Prostate gland (tissue), 2 donors: ENCODE measurements at regions not wholly inside any gene's neighbourhood (a gene's known extent, or its start where the extent isn't known, plus 50 kb on each side); places are given as distances from the start of the nearest gene placed in this dataset.

Experiments
- DNase-seq: peaks from one replicate; pipeline ENCODE4 v3.0.0-alpha.2; 2019; ENCODE audit warnings: low spot score
- H3K27ac ChIP-seq, 2 donors: fragments of 200-600 bp; sonication (generic); 2 replicates each; pipeline ENCODE4 v1.5.1; 2017 to 2019
- H3K27me3 ChIP-seq: fragments of 200-600 bp; sonication (generic); replicated peaks from 2 replicates; pipeline ENCODE4 v1.5.1; 2019; ENCODE audit not compliant: insufficient read depth
- H3K36me3 ChIP-seq, 2 donors: fragments of 200-600 bp; sonication (generic); 1 replicate in 1 of 2; 2 replicates in 1 of 2; pipeline versions ENCODE4 v1.5.1 to v1.8.1; 2017 to 2019
- H3K4me1 ChIP-seq: fragments of 200-600 bp; sonication (generic); replicated peaks from 2 replicates; pipeline ENCODE4 v1.5.1; 2019
- H3K4me3 ChIP-seq, 2 donors: fragments of 200-600 bp; sonication (generic); 2 replicates each; pipeline ENCODE4 v1.5.1; 2017 to 2019
- H3K9me3 ChIP-seq: fragments of 200-600 bp; sonication (generic); 2 replicates; pipeline ENCODE4 v1.5.1; 2017
- CTCF ChIP-seq, 4 experiments: fragments of 200-600 bp in 2 of 4; fragments of 450-650 bp in 2 of 4; sonication (generic) in 2 of 4; IDR thresholded peaks; 1 replicate in 3 of 4; 2 replicates in 1 of 4; pipeline ENCODE4 v1.5.1; 2016 to 2019; ENCODE audit warnings: antibody characterized with exemption in 4 of 4, mild to moderate bottlenecking in 2 of 4, moderate library complexity in 2 of 4
- POLR2A ChIP-seq: fragments of 450-650 bp; IDR thresholded peaks from one replicate; pipeline ENCODE4 v1.6.1; 2016; ENCODE audit warnings: antibody characterized with exemption, mild to moderate bottlenecking
- POLR2AphosphoS5 ChIP-seq: sonication (generic); formaldehyde crosslinking; IDR thresholded peaks from one replicate; pipeline ENCODE4 v1.6.1; 2017; ENCODE audit warnings: antibody characterized with exemption
- WGBS: methylation state at CpG from one replicate; pipeline ENCODE4 v1.1.5; 2018; 5-methylcytosine and 5-hydroxymethylcytosine counted together
- intact Hi-C: fragments of 100-400 bp; cut with DNase I; formaldehyde crosslinking; loops from one replicate; pipeline ENCODE4 v1.14.2; 2022

- Histone ChIP-seq H3K4me3 (no peak overlapping the region), H3K27ac (no peak overlapping the region), H3K4me1 (no peaks in the 10 kb centered on the region), H3K9me3 (no peaks in the 10 kb centered on the region), H3K36me3 (no peaks in the 10 kb centered on the region), H3K27me3 (no peaks in the 10 kb centered on the region)
- intact Hi-C loops, result no loop called here
- no peak for DNase-seq
- TF ChIP-seq CTCF (IDR thresholded peaks at IDR 0.05) (no peak), POLR2A (no peak), POLR2AphosphoS5 (no peak)
- 40% methylated on average over 8 of the region's 8 CpGs for WGBS
Measured at GRCh38 chr20:6421321-6422248, 298.8 kb upstream of the FERMT1 start.

GRCh38 chr20:6420336-6420735, 297.5 kb upstream of the FERMT1 start:
- TF ChIP-seq CTCF (IDR thresholded peaks at IDR 0.05) (no peak), POLR2A (no peak), POLR2AphosphoS5 (no peak)
- no peaks in the 10 kb centered on the region for H3K27me3 ChIP-seq
- intact Hi-C loops, result no loop called here
- H3K9me3 ChIP-seq, result no peaks in the 10 kb centered on the region
- DNase-seq, result no peak
- H3K36me3 ChIP-seq, result no peaks in the 10 kb centered on the region
- WGBS, result 71% methylated on average over 1 of the region's 1 CpG
- no peak overlapping the region for H3K4me3 ChIP-seq
- no peaks in the 10 kb centered on the region for H3K4me1 ChIP-seq
- no peak overlapping the region for H3K27ac ChIP-seq

GRCh38 chr20:6418732-6419131, 295.9 kb upstream of the FERMT1 start:
- H3K4me3 ChIP-seq, result no peak overlapping the region
- no peaks in the 10 kb centered on the region for H3K36me3 ChIP-seq
- no peaks in the 10 kb centered on the region for H3K9me3 ChIP-seq
- H3K27me3 ChIP-seq, result no peaks in the 10 kb centered on the region
- TF ChIP-seq CTCF (IDR thresholded peaks at IDR 0.05) (no peak), POLR2A (no peak), POLR2AphosphoS5 (no peak)
- no peak for DNase-seq
- no peak overlapping the region for H3K27ac ChIP-seq
- no peaks in the 10 kb centered on the region for H3K4me1 ChIP-seq
- intact Hi-C loops, result no loop called here

GRCh38 chr20:6416371-6416770, 293.5 kb upstream of the FERMT1 start:
- no peak overlapping the region for H3K27ac ChIP-seq
- no peaks in the 10 kb centered on the region for H3K4me1 ChIP-seq
- intact Hi-C loops, result no loop called here
- H3K9me3 ChIP-seq, result no peaks in the 10 kb centered on the region
- no peaks in the 10 kb centered on the region for H3K36me3 ChIP-seq
- H3K27me3 ChIP-seq, result no peaks in the 10 kb centered on the region
- no peak for TF ChIP-seq POLR2A
- TF ChIP-seq CTCF (IDR thresholded peaks at IDR 0.05), result no peak
- no peak for TF ChIP-seq POLR2AphosphoS5
- no peak overlapping the region for H3K4me3 ChIP-seq
- WGBS, result 86% methylated on average over 2 of the region's 2 CpGs
- DNase-seq, result no peak

GRCh38 chr20:6411651-6412050, 288.8 kb upstream of the FERMT1 start:
- TF ChIP-seq POLR2A, result no peak
- no peak for TF ChIP-seq CTCF (IDR thresholded peaks at IDR 0.05)
- TF ChIP-seq POLR2AphosphoS5, result no peak
- DNase-seq, result no peak
- H3K4me1 ChIP-seq, result no peaks in the 10 kb centered on the region
- WGBS, result 52% methylated on average over 2 of the region's 2 CpGs
- no peaks in the 10 kb centered on the region for H3K36me3 ChIP-seq
- H3K9me3 ChIP-seq, result no peaks in the 10 kb centered on the region
- intact Hi-C loops, result no loop called here
- no peak overlapping the region for H3K4me3 ChIP-seq
- H3K27ac ChIP-seq, result no peak overlapping the region
- no peaks in the 10 kb centered on the region for H3K27me3 ChIP-seq
